ENCODE measurements at regions not wholly inside any gene's neighbourhood (a gene's known extent, or its start where the extent isn't known, plus 50 kb on each side); places are given as distances from the start of the nearest gene placed in this dataset.

DNA sequence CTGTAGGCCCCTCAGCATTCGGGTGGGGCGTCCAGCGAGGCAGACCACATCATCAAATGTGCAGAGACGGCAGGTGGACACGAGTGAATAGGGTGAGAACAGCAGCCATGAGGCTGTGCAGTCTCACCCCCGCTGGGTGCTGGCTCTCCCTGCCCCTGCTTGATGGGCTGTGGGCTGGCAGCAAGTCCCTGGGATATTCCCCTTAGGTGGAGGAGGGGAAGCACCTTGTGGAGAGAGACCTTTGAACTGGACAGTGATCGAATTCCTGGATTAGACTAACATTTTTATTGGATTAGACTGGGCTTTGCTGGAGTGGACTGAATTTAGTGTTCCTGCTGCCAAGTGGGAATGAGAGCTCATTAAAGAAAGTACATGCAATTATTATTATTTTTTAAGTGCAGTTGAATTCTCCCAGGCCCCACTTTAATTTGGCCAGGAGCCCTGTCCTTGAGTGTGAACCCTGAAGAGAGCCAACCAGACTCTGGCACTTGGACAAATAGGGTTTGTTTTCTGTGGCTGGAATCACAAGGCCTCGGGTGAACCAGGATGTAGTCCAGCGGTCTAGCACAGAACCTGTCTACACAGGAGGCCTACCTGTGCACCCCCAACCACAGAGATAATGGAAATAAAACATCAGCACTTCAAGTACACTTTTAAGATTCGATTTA lies 193.1 kb downstream of the ABHD5 start:
- Mint-ChIP-seq H3K27ac (ENCODE audit: unreplicated experiment) (no peak overlapping the region), H3K27me3 (ENCODE audit: low read depth) (no peaks in the 10 kb centered on the region), H3K36me3 (ENCODE audit: low read depth) (no peaks in the 10 kb centered on the region), H3K4me3 (ENCODE audit: unreplicated experiment) (no peak overlapping the region), H3K4me1 (ENCODE audit: low read depth) (peaks cover 13% of the 10 kb centered on the region), H3K9me3 (ENCODE audit: low read depth) (no peaks in the 10 kb centered on the region)
- TF ChIP-seq, protein P1, sequence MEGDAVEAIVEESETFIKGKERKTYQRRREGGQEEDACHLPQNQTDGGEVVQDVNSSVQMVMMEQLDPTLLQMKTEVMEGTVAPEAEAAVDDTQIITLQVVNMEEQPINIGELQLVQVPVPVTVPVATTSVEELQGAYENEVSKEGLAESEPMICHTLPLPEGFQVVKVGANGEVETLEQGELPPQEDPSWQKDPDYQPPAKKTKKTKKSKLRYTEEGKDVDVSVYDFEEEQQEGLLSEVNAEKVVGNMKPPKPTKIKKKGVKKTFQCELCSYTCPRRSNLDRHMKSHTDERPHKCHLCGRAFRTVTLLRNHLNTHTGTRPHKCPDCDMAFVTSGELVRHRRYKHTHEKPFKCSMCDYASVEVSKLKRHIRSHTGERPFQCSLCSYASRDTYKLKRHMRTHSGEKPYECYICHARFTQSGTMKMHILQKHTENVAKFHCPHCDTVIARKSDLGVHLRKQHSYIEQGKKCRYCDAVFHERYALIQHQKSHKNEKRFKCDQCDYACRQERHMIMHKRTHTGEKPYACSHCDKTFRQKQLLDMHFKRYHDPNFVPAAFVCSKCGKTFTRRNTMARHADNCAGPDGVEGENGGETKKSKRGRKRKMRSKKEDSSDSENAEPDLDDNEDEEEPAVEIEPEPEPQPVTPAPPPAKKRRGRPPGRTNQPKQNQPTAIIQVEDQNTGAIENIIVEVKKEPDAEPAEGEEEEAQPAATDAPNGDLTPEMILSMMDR (IDR thresholded peaks at IDR 0.05): no peak
- DNase-seq (ENCODE audit: low spot score): no peak

DNA sequence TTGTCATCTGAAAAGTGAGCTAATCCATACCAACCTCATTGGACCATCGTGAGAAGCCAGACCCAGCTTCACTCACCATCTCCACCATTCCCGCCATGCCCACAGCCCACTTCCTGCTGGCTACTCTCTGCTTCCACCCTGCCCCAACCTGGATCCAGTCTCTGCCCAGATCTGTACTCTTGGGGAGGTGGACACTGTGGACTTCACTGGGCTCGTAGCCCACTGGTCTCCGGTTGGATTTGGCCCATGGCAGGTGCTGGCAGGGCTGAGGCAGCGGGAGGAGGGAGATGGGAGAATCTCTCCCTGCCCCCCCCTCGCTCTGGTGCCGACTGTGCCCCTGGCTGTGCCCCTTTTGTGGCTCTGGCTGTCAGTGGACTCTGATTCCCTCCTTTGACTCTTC lies 193.8 kb downstream of the ABHD5 start:
- H3K9me3 Mint-ChIP-seq (ENCODE audit: low read depth): no peaks in the 10 kb centered on the region
- TF ChIP-seq, protein P1 (IDR thresholded peaks at IDR 0.05): no peak

DNA sequence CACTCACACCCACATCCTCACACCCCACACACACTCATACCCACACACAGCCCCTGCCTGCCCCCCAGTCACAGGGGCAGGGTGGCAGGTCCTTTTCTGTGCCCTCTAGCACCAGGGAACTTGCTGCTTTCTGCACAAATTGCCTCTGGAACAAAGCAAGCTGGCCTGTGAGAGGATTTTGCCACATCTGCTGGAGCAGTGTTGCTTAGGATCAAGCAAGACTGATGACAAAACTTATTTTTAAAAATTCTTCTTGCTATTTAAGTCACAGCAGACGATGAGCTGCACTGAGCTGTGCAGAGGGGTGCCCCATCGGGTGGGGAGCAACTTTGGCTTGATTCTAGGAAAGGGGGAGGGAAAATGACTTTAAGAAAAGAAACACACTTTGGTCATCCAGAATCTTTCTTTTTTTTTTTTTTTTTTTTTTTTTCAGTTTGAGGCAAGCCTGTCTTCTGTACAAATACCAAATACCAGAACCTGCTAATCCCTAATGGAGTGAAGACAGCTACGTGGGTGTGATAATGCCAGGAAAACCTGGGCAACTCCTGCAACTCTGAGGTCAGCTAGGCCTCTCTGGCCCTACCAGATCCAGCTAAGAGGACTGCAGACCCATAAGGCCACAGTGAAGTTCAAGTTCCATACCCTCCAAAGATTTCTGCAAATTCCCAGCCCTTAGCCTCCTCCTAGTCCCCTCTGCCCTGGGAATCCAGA lies 195.3 kb downstream of the ABHD5 start:
- Mint-ChIP-seq H3K4me1 (ENCODE audit: low read depth) (peaks cover 13% of the 10 kb centered on the region), H3K36me3 (ENCODE audit: low read depth) (no peaks in the 10 kb centered on the region), H3K9me3 (ENCODE audit: low read depth) (no peaks in the 10 kb centered on the region)

More for the DNA sequence above, 193.8 kb downstream of the ABHD5 start:
- H3K27ac Mint-ChIP-seq (ENCODE audit: unreplicated experiment): no peak overlapping the region
- no peak overlapping the region for H3K4me3 Mint-ChIP-seq (ENCODE audit: unreplicated experiment)
- H3K36me3 Mint-ChIP-seq (ENCODE audit: low read depth): no peaks in the 10 kb centered on the region
- no peak for DNase-seq (ENCODE audit: low spot score)
- H3K4me1 Mint-ChIP-seq (ENCODE audit: low read depth): peaks cover 13% of the 10 kb centered on the region
- H3K27me3 Mint-ChIP-seq (ENCODE audit: low read depth): no peaks in the 10 kb centered on the region

DNA sequence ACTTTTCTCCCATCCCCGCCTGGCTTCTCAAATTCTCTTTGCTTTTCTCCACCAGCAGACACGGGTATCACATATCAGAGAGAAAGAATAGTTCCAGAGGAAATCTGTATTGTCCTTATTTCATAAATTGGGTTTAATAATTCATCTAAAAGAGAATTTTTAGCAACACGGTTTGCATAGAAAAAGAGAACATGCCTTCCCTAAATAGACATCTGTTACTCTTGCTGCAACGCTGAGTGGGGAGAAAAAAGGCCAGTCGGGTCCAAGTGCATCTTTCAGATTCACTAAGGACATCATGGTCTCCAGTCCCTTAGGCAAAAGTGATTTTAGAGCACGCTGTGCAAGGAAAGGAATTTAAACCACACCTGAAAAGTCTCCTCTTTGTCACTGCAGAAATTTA lies 201.3 kb downstream of the ABHD5 start:
- no peak overlapping the region for H3K4me3 Mint-ChIP-seq (ENCODE audit: unreplicated experiment)
- TF ChIP-seq, protein P1 (IDR thresholded peaks at IDR 0.05): no peak
- H3K4me1 Mint-ChIP-seq (ENCODE audit: low read depth): peaks cover 24% of the 10 kb centered on the region

More for the DNA sequence above, 195.3 kb downstream of the ABHD5 start:
- DNase-seq (ENCODE audit: low spot score): no peak
- H3K27ac Mint-ChIP-seq (ENCODE audit: unreplicated experiment): no peak overlapping the region
- TF ChIP-seq, protein P1 (IDR thresholded peaks at IDR 0.05): no peak
- H3K4me3 Mint-ChIP-seq (ENCODE audit: unreplicated experiment): no peak overlapping the region
- no peaks in the 10 kb centered on the region for H3K27me3 Mint-ChIP-seq (ENCODE audit: low read depth)

DNA sequence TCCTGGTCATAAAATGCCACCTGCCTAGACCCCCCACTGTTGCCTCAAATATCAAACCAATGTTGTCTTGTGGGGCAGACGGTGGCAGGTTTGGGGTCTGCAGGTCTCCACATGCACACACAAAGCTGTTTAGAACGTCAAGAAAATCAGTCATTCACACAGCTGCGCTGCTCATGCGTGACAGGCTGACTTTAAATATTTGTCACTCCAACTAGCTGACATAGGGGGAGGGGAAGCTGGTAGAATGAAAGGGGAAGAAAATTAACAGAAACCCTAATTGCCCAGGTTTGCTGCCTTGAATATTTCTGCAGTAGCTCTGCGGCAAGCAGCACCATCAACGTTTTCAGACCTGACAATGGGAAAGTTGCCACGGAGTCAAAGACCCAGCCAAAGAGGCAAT lies 201.8 kb downstream of the ABHD5 start:
- Mint-ChIP-seq H3K9me3 (ENCODE audit: low read depth) (no peaks in the 10 kb centered on the region), H3K27ac (ENCODE audit: unreplicated experiment) (no peak overlapping the region), H3K4me3 (ENCODE audit: unreplicated experiment) (no peak overlapping the region), H3K27me3 (ENCODE audit: low read depth) (peaks cover 1% of the 10 kb centered on the region), H3K4me1 (ENCODE audit: low read depth) (peaks cover 24% of the 10 kb centered on the region), H3K36me3 (ENCODE audit: low read depth) (peaks cover 2% of the 10 kb centered on the region)
- TF ChIP-seq, protein P1 (IDR thresholded peaks at IDR 0.05): no peak
- no peak for DNase-seq (ENCODE audit: low spot score)

More for the DNA sequence above, 201.3 kb downstream of the ABHD5 start:
- Mint-ChIP-seq H3K27me3 (ENCODE audit: low read depth) (peaks cover 1% of the 10 kb centered on the region), H3K27ac (ENCODE audit: unreplicated experiment) (no peak overlapping the region), H3K9me3 (ENCODE audit: low read depth) (no peaks in the 10 kb centered on the region), H3K36me3 (ENCODE audit: low read depth) (peaks cover 2% of the 10 kb centered on the region)
- DNase-seq (ENCODE audit: low spot score): no peak

Data from chondrocyte (in vitro differentiated cells).